NCI-H510A treated with DMSO at 0.1 percent for 48 hours (cell line): ENCODE measurements at regions not wholly inside any gene's neighbourhood (a gene's known extent, or its start where the extent isn't known, plus 50 kb on each side); places are given as distances from the start of the nearest gene placed in this dataset.
"Not testable (repeated sequence)": the region's sequence is repeated elsewhere in the genome, so short reads cannot be mapped to it uniquely, and the experiment has no call there.

Experiments used
- DNase-seq: peaks from one replicate; lab custom pipeline; 2025; lab: John Stamatoyannopoulos, UW

DNA sequence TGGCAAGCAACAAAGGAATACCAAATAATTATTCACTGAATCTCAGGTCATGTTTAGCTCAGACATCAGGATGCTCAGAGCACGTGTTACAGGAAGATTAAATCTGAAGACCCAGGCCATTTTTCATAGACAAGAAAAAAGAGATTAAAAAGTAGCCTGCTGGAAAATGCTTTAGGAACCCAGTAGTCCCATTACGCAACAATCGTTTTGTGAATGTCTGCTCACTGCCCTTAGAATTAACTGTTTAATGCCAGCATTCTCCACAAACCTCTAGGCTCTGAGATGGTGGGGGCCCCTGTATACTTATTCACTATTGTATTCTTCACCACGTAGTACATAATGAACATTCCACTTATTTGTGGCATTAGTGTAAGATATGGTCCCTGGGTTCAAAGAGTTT is 154.6 kb upstream of the NYAP2 start:
- no peak for DNase-seq

DNA sequence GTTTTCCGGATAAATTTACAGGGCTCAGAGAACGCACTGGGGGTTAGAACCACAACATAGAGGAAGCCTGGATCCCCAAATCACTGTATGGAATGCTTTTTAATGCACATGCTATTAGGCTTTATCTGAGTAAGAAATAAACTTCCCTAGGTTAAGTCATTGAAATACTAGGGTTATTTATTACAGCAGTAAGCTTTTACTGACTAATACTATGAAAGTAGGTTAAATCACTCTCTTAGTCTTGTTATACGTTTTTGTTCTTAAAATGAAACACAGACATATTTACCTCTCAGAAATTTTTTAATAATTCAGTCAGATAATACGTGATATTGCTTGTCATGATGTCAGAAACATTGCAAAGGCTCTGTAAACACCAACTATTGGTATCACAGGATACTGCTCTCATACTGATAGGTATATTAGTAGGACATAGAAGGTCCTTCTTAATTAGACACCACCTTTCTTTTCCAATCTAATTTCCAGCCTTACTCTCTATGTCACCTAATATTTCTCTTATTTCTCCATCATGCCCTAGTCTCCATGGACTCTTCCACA is 162.7 kb upstream of the NYAP2 start:
- DNase-seq, result no peak

DNA sequence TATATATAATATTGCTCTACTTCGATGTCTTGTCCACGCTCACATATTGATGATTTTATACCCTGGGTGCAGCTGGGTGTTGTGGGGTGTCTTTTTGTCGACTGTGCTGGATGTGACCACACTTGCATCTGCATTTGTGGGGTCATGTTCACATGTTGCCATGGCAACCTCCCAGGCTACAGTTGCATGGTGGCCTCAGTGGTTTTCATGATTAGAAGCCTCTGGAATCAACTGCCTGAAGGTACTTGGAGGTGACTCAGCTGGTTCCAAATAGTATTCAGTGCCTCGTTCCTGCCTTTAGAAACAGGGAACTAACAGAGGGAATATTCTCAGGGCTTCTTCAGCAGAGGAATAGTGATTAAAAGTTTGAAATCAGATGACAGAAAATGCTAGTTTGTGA is 166.3 kb upstream of the NYAP2 start:
- DNase-seq, result no peak

DNA sequence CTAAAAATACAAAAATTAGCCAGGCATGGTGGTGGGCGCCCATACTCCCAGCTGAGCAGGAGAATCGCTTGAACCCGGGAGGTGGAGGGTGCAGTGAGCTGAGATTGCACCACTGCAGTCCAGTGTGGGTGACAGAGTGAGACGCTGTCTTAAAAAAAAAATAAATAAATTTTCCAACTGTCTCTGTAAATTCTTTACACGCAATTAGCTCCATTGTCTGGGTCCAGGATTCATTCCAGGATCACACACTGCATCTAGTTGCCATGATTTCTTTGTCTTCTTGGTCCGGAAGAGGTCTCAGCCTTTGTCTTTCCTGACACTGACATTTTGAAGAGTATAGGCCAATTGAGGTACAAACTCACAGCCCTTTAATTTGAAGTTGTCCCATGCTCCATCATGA is 167.6 kb upstream of the NYAP2 start:
- no peak for DNase-seq

DNA sequence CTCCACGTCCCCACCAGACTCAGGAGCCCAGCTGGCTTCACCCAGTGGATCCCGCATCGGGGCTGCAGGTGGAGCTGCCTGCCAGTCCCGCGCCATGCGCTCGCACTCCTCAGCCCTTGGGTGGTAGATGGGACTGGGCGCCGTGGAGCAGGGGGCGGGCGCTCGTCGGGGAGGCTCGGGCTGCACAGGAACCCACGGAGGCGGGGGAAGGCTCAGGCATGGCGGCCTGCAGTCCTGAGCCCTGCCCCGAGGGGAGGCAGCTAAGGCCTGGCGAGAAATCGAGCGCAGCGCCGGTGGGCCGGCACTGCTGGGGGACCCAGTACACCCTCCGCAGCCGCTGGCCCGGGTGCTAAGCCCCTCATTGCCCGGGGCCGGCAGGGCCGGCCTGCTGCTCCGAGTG is 170.2 kb upstream of the NYAP2 start:
- not testable (repeated sequence) for DNase-seq

DNA sequence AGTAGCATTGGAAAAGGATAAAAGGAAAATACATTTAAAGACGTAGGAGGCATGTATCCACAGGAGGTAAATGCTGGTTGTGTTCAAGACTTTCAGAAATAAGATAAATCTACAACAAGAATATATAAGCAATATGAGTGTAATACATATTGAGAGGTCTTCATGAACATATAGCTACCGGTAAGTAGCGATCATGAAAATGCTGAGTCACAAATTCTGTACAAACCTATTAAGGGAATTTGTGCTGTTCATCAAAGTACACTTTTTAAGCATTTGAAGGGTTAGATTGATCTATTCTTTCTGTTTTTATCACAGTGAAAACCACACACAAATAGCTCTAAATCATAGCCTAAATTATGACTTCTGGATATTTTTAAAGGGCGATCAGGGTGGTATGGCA is 173.1 kb upstream of the NYAP2 start:
- no peak for DNase-seq

DNA sequence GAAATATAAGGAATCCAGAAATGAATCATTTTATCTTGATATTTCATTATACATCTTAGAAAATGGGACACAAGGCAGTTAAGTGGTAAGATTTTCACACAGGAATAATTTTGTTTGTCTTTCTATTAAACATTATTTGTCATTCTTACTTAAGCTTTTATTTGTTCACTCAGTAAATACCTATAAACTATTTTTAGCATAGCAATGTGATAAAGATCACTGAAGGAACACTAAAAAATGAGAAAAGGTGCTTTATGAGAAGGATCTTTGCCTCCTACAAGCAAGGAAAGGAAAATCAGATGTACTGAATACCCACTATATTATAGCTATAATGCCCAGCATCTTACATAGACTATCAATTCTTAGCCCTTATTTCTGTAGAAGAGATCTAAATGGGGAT is 176.2 kb upstream of the NYAP2 start:
- DNase-seq, result no peak

DNA sequence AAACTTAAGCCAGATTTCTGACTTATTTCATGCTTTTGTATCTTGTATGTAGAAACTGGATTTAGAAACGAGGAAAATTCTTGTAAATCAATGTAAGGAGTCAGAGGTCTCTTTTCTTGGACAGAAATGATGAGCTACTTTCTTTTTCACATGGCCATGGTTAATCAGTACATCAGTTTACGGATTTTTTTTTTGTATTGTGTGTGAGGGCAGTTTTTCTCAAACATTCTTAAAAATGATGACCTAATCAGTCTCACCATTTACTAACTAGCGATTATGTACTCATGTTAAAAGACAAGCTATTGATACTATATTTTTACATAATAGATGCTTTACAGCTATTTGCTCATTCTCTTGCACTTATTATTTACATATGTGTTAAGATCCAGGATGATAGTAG is 165.2 kb upstream of the DOCK10 start:
- DNase-seq, result no peak

DNA sequence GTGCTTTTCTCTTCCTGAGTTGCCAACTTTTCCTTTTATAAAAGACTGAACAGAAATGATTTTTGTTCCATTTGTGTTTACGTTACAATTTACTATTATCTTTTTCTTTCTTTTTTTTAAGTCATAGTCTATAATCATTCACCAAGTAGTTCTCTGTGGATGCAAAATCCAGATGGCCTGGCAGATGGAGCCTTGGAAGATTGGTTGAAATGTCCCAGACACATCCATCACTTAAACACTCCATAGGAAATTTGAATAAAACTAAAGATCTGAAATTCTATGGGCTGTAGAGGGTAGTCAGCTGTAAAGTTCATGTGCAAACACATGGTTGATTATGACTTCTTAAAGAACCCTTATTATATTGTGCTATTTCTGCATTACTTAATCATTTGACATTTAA is 164.8 kb upstream of the DOCK10 start:
- DNase-seq, result no peak

DNA sequence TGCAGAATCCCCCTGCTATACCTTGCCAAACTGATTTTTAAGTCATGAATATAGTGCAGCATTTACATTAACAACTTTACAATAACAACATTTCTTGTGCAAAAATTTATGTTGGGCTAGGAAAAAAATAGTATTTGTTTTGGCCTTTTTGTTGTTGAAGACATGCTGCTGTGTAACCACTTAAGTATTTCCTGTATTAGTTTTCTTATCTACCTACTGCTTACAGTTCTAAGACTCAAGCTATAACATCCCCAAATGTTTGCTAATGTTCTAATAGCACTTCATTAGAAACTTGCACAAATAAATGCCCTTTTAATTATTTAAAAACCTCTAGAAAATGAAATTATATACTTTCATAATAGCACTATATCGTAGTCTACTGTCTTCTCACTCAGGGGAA is 154.3 kb upstream of the DOCK10 start:
- no peak for DNase-seq

DNA sequence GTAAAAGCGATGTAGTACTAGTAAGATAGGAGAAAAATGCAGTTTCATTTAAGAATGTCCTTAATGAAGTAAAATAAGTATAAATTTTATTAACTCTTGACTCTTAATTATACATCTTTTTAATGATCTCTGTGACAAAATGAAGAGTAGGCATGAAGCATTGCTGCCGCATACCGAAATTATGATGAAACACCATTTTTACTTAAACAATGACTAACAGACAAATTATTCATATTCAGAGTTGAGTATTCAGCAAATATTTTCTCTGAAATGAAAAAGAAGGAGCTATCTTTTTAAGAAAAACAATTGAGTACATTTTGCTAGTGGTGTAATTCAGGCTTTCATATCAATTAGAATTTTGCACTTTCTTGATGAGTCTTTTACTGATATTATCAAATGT is 150.6 kb upstream of the DOCK10 start:
- DNase-seq, result no peak

DNA sequence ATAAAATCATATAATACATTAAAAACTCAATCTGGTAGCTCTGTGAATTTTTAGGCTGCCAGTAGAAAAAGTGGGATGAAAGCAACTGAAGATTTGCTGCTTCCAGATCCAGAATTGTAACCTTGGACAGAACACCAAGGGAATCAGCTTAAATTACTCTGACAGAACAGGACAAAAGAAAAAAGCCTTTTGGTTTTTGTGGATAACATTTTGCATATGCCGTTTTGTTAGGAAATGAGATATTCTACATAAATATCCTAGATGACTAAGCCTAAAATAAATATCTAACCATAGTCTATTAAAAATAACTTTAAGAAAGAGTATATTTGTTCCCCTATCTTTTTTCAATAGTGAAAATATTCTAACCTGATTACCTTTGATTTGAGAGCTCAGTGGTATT is 148.7 kb upstream of the DOCK10 start:
- no peak for DNase-seq

DNA sequence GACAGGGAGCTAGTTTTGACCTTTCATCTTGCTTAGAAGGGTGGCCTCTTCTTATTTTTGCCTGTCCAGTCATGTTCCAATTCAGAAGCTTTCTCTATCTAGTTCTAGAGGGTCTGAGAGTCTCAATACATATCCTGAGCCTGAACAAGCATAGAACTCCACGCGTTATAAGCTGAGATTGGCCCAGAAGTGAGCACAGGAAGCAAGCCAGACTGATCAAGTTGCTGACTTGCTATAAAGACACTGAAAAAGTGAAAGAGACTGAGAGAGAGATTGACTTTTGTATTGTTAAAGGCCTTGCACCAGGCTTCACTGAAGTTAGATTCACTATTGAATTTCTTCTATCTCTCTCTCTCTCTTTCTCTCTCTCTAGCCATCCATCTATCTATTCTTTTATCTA is 142.7 kb upstream of the DOCK10 start:
- no peak for DNase-seq

DNA sequence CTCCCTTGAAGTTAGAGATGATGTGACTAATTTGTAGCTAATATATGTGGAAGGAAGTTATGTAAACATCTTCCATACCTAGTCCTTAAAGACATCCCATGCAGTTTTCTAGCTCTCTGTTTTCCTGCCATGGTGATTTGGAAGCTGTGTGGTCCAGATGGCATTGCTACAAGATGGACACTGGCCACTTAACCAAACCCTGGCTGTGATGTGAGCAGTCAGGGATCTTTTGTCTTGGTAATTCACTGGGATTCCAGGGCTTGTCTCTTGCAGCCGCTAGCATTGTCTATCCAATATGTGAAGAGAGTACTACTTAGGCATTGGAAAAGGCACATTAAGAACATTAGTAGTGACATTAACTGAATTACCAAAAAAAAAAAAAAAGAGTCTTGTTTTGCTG is 139.9 kb upstream of the DOCK10 start:
- no peak for DNase-seq

DNA sequence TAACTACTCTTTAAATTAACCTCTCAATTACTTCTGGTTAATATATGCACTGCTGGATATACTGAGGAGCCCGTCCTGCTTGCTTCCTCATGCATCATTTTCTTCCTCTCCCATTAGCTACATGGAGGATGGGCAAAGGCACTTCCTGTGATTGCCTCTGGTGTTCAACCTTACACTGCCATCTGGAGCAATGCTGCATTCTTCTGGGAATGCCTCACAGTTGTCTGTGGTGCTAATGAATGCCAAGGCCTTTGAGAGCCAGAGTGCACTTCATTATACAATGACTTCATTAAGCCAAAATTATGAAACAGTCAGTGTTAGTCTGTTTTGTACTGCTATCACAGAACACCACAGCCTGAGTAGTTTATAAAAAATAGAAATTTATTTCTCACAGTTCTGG is 134.8 kb upstream of the DOCK10 start:
- DNase-seq, result no peak

DNA sequence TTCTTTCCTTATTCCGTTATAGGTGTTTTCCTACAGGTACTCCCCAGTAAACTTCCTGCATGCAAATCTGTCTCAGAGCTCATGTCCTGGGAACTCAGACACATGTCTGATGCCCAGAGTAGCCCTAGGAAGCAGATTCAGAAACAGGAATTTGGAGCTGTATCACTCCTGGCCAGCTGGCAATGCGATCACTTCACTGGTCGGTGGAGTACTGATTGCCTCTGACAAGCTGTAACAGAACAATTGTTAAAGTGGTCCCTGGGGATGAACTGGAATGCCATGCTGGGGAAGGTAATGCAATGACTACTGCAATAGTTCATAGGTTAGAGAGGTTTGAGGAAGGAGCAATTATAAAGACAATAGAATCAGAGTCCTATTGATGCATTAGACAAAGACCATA is 131.6 kb upstream of the DOCK10 start:
- DNase-seq, result no peak

DNA sequence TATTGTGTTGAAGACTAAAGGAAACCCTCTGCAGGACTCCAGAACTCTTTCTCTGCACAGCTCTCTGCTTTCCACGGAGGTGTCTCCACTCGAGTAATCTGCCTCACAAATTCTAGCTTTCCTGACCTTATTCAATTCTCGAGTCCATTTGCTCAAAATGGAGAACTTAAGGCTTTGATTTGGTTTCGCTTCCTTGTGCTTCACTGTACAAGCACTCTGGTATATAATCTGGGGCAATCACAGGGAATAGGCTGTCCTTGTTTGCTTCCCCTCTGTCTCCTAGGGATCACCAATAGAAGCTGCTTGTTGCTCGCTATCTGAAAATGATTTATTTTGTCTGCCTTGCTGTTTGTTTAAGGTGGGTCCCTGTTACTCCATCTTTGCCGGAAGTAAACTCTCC is 129.1 kb upstream of the DOCK10 start:
- no peak for DNase-seq

DNA sequence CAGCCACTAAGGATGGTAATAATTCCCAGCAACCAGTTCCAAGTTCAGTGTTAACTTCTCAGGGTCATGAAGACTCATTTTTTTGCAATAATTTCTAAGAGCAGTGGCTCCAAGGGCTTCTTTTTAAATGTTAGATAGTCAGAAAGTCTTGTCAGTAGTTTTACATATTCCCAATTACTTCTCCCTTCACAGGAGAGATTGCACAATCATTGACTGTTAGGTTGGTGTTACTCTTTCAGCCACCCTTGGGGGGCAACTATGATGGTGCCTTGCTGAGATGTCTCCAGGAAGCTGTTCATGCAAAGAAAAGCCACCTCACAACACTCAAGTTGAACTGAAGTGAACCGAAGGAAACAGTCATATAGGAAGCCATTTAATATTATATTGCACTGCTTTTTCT is 127.9 kb upstream of the DOCK10 start:
- DNase-seq, result no peak

DNA sequence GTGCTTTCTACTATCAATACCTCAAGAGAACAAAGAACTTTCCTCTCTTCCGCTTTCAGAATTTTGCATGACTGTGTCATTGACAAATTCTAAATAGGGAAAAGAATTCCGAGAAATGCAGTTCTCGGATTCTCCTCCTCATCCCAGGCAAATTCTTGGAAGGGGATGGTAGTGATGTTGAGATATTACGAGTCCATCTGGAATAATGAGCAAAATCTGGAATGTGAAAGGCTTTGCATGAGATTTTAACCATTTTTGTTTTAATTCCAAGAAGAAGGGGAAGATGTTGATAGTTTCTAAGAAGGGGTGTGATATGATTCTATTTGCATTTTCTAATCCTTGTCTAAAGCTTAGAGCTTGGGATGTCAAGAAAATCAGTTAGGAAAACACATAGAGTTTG is 127.1 kb upstream of the DOCK10 start:
- DNase-seq, result no peak

DNA sequence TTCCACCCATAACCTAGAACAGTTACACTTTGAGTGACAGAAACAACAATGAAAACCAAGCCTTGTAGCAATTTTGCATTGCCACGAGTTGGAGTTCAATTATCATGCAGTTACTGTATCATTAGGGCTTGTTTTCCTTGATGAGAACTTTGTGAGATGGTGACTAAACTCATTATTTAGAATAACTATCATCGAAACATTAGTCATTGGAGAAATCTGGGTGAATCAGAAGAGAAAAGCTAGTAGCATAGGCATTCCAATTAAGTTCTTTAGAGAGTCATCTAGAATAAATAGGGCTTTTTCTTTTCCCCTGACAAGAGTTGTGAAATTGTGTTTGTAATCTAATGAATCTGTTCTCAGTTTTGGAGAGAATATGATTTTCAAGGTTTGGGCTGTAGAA is 122.8 kb upstream of the DOCK10 start:
- DNase-seq, result no peak

DNA sequence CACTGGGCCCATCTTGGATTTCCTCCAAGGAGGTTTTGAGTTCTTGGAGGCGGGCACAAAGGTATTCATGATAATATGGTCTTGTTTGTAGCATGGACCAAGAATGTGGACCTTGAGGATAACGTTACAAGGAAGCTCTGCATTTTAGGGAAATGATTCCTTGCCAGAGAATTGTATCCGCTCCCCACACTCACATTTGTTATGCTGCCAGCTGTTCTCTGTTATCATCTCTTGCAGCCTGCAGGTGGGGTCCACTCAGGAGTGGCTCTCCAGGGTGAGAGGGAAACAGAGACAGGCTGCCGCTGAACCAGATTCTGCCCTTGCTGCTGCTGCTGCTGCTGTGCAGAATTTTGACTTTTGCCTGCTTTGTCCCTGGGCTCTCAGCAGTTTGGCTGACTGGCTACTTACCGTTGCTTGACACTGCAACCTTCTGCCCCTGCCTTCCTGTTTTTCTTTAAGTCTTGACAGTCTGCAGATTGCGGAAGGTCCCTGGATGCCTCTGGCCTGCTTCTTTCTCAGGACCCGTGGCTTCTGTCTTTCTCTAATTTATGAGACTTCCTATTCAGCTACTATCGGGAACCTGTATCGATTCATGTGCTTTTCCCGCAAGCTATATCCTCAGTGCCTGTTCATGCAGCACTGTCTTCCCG is 122.3 kb upstream of the DOCK10 start:
- no peak for DNase-seq

DNA sequence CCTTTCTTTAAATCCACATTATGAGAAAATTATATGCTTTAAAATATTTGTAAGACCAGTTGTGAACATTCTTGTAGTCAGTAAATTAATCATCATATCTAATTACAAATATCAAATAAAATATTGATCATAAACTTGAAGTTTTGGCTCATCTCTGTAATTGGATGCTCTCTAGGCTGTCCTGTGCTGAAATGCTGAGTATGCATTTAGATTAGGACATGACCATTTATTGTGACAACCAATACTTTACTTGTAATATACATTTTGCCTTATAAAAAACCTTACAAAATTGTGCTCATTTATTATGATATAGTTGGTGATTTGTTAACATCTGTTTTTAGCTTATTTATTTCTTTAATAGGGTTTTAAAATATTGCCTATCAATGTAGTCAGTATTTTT is 116.1 kb upstream of the DOCK10 start:
- no peak for DNase-seq

DNA sequence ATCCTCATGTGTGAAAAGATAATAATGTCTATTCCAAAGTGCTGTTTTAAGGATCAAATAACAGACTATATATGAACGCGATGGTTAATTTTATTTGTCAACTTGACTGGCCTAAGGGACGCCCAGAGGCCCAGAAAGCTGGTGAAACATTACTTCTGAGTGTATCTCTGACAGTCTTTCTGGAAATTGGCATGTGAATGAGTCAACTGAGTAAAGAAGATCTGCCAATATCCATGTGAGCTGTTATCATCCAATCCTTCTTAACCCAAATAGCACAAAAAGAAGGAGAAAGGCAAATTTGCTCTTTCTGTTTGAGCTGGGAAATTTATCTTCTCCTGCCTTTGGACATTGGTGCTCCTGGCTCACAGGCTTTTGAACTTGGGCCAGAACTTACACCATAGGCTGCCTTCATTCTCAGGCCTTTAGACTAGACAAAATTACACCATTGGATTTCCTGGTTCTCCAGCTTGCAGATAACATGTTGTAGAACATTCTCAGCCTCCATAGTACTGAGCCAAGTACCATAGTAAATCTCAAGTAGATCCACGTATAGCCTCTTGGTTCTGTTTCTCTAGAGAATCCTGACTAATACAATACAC is 114.7 kb upstream of the DOCK10 start:
- DNase-seq, result no peak

DNA sequence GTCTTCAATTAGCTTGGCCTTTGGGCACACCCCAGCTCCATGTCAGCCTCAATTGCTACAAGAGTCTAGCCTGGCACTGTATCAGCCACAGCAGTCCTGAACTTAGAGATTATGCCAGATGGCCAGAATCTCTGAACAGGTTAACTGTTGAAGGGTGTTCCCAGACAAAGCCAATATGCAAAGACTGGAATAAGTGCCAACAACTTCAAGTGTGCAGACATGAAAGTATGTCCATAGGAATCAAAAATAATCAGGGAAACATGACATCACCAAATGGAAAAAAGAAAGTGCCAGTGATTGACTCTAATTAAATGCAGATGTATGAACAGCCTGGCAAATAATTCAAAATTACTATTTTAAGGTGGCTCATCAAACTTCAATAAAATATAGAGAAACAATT is 98.5 kb upstream of the DOCK10 start:
- no peak for DNase-seq
